ENCODE measurements at regions not wholly inside any gene's neighbourhood (a gene's known extent, or its start where the extent isn't known, plus 50 kb on each side); places are given as distances from the start of the nearest gene placed in this dataset.
"Not testable (repeated sequence)": the region's sequence is repeated elsewhere in the genome, so short reads cannot be mapped to it uniquely, and the experiment has no call there.

- no peak for DNase-seq
Measured at GRCh38 chr9:78986446-78986845, 585.3 kb upstream of the TLE4 start.

- no peak for DNase-seq
Measured at GRCh38 chr9:78989031-78989658, 582.6 kb upstream of the TLE4 start.

GRCh38 chr9:78994471-78994870 lies 577.3 kb upstream of the TLE4 start:
- no peak for DNase-seq

- not testable (repeated sequence) for DNase-seq
Measured at GRCh38 chr9:78994974-78995373, 576.8 kb upstream of the TLE4 start.

GRCh38 chr9:78997296-78997695 lies 574.5 kb upstream of the TLE4 start:
- DNase-seq, result no peak

- DNase-seq, result no peak
Measured at GRCh38 chr9:79000230-79001002, 571.3 kb upstream of the TLE4 start.

- DNase-seq, result no peak
Measured at GRCh38 chr9:79001012-79001411, 570.8 kb upstream of the TLE4 start.

- DNase-seq, result no peak
Measured at GRCh38 chr9:79003514-79003913, 568.3 kb upstream of the TLE4 start.

GRCh38 chr9:79004032-79004431 lies 567.7 kb upstream of the TLE4 start:
- DNase-seq, result no peak

- no peak for DNase-seq
Measured at GRCh38 chr9:79006546-79006945, 565.2 kb upstream of the TLE4 start.

GRCh38 chr9:79007701-79008483 lies 563.9 kb upstream of the TLE4 start:
- no peak for DNase-seq

- no peak for DNase-seq
Measured at GRCh38 chr9:79008916-79009315, 562.8 kb upstream of the TLE4 start.

GRCh38 chr9:79011461-79011860 lies 560.3 kb upstream of the TLE4 start:
- DNase-seq, result no peak

- no peak for DNase-seq
Measured at GRCh38 chr9:79012561-79012960, 559.2 kb upstream of the TLE4 start.

- no peak for DNase-seq
Measured at GRCh38 chr9:79013715-79014610, 557.8 kb upstream of the TLE4 start.

- DNase-seq, result no peak
Measured at GRCh38 chr9:79014929-79015699, 556.7 kb upstream of the TLE4 start.

GRCh38 chr9:79015951-79016350 lies 555.8 kb upstream of the TLE4 start:
- no peak for DNase-seq

- no peak for DNase-seq
Measured at GRCh38 chr9:79020276-79020675, 551.5 kb upstream of the TLE4 start.

GRCh38 chr9:79021084-79021483 lies 550.7 kb upstream of the TLE4 start:
- no peak for DNase-seq

- DNase-seq, result no peak
Measured at GRCh38 chr9:79023134-79023580, 548.6 kb upstream of the TLE4 start.

GRCh38 chr9:79026316-79026715 lies 545.4 kb upstream of the TLE4 start:
- DNase-seq, result no peak

GRCh38 chr9:79028101-79028500 lies 543.7 kb upstream of the TLE4 start:
- no peak for DNase-seq

All from C1 segment of cervical spinal cord (tissue), 14 donors.